ENCODE measurements at regions not wholly inside any gene's neighbourhood (a gene's known extent, or its start where the extent isn't known, plus 50 kb on each side); places are given as distances from the start of the nearest gene placed in this dataset.

GRCh38 chr1:222310836-222311235 lies 237.1 kb downstream of the HHIPL2 start:
- Mint-ChIP-seq H3K4me1 (no peaks in the 10 kb centered on the region), H3K27me3 (ENCODE audit: insufficient read depth) (no peaks in the 10 kb centered on the region), H3K27ac (no peak overlapping the region), H3K4me3 (no peak overlapping the region), H3K9me3 (no peaks in the 10 kb centered on the region), H3K36me3 (ENCODE audit: low read depth) (no peaks in the 10 kb centered on the region)
- no peak overlapping the region for H3K27ac ChIP-seq (ENCODE audit: low read depth, low read length)
- 92 to 93% methylated on average over 5 of the region's 5 CpGs for WGBS, 2 experiments (ENCODE audit: insufficient coverage in 1 of 2, insufficient read length in 1 of 2)
- H3K9me3 ChIP-seq (ENCODE audit: control insufficient read depth, low read length) = no peaks in the 10 kb centered on the region
- DNase-seq = no peak
- no peak overlapping the region for H3K9ac ChIP-seq (ENCODE audit: extremely low read depth, low read length, poor library complexity, severe bottlenecking)
- no peaks in the 10 kb centered on the region for H3K4me1 ChIP-seq (ENCODE audit: control insufficient read depth, insufficient read depth, low read length)
- no peaks in the 10 kb centered on the region for H3K36me3 ChIP-seq (ENCODE audit: control insufficient read depth, insufficient read depth, low read length)
- no peak overlapping the region for H3K4me3 ChIP-seq (ENCODE audit: low read length)
- no peak for TF ChIP-seq CTCF (conservative IDR thresholded peaks at IDR 0.05)
- H3K27me3 ChIP-seq (ENCODE audit: control insufficient read depth, insufficient read depth, low read length, poor library complexity, severe bottlenecking) = no peaks in the 10 kb centered on the region

- no peaks in the 10 kb centered on the region for H3K27me3 Mint-ChIP-seq (ENCODE audit: insufficient read depth)
- H3K4me1 ChIP-seq (ENCODE audit: control insufficient read depth, insufficient read depth, low read length) = no peaks in the 10 kb centered on the region
- H3K9me3 ChIP-seq (ENCODE audit: control insufficient read depth, low read length) = no peaks in the 10 kb centered on the region
- H3K27ac ChIP-seq (ENCODE audit: low read depth, low read length) = no peak overlapping the region
- no peak overlapping the region for H3K4me3 ChIP-seq (ENCODE audit: low read length)
- H3K36me3 Mint-ChIP-seq (ENCODE audit: low read depth) = no peaks in the 10 kb centered on the region
- H3K4me3 Mint-ChIP-seq = no peak overlapping the region
- no peaks in the 10 kb centered on the region for H3K9me3 Mint-ChIP-seq
- H3K27ac Mint-ChIP-seq = no peak overlapping the region
- TF ChIP-seq CTCF (conservative IDR thresholded peaks at IDR 0.05) = no peak
- H3K27me3 ChIP-seq (ENCODE audit: control insufficient read depth, insufficient read depth, low read length, poor library complexity, severe bottlenecking) = no peaks in the 10 kb centered on the region
- DNase-seq = no peak
- no peaks in the 10 kb centered on the region for H3K4me1 Mint-ChIP-seq
- WGBS, 2 experiments (ENCODE audit: insufficient coverage in 1 of 2, insufficient read length in 1 of 2) = 46% methylated on average over 2 of the region's 2 CpGs; no CpG with 5 or more reads in 1 of the 2 experiments
- no peak overlapping the region for H3K9ac ChIP-seq (ENCODE audit: extremely low read depth, low read length, poor library complexity, severe bottlenecking)
- no peaks in the 10 kb centered on the region for H3K36me3 ChIP-seq (ENCODE audit: control insufficient read depth, insufficient read depth, low read length)
These were observed 240.3 kb downstream of the HHIPL2 start for GRCh38 chr1:222307621-222308020.

GRCh38 chr1:222306512-222306911 lies 241.4 kb downstream of the HHIPL2 start:
- Histone ChIP-seq H3K27me3 (ENCODE audit: control insufficient read depth, insufficient read depth, low read length, poor library complexity, severe bottlenecking) (no peaks in the 10 kb centered on the region), H3K4me3 (ENCODE audit: low read length) (no peak overlapping the region), H3K9me3 (ENCODE audit: control insufficient read depth, low read length) (no peaks in the 10 kb centered on the region), H3K27ac (ENCODE audit: low read depth, low read length) (no peak overlapping the region), H3K4me1 (ENCODE audit: control insufficient read depth, insufficient read depth, low read length) (no peaks in the 10 kb centered on the region), H3K9ac (ENCODE audit: extremely low read depth, low read length, poor library complexity, severe bottlenecking) (no peak overlapping the region), H3K36me3 (ENCODE audit: control insufficient read depth, insufficient read depth, low read length) (no peaks in the 10 kb centered on the region)
- H3K9me3 Mint-ChIP-seq = no peaks in the 10 kb centered on the region
- no peaks in the 10 kb centered on the region for H3K4me1 Mint-ChIP-seq
- no peak overlapping the region for H3K4me3 Mint-ChIP-seq
- 88 to 97% methylated on average over 1 of the region's 1 CpG for WGBS, 2 experiments (ENCODE audit: insufficient coverage in 1 of 2, insufficient read length in 1 of 2)
- H3K36me3 Mint-ChIP-seq (ENCODE audit: low read depth) = no peaks in the 10 kb centered on the region
- DNase-seq = no peak
- H3K27me3 Mint-ChIP-seq (ENCODE audit: insufficient read depth) = no peaks in the 10 kb centered on the region
- no peak overlapping the region for H3K27ac Mint-ChIP-seq
- no peak for TF ChIP-seq CTCF (conservative IDR thresholded peaks at IDR 0.05)
